ENCODE measurements at regions not wholly inside any gene's neighbourhood (a gene's known extent, or its start where the extent isn't known, plus 50 kb on each side); places are given as distances from the start of the nearest gene placed in this dataset.
"Not testable (repeated sequence)": the region's sequence is repeated elsewhere in the genome, so short reads cannot be mapped to it uniquely, and the experiment has no call there.

DNA sequence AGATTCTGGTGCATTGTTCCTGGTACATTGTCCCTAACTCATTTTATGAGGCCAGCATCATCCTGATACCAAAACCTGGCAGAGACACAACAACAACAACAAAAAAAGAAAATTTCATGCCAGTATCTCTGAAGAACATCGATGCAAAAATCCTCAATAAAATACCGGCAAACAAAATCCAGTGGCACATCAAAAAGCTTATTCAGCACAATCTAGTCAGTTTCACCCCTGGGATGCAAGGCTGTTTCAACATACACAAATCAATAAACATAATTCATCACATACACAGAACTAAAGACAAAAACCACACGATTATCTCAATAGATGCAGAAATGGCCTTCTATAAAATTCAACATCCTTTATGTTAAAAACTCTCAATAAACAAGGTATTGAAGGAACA is 477.4 kb downstream of the SOCS6 start:
- DNase-seq (ENCODE audit: low spot score), result not testable (repeated sequence)

DNA sequence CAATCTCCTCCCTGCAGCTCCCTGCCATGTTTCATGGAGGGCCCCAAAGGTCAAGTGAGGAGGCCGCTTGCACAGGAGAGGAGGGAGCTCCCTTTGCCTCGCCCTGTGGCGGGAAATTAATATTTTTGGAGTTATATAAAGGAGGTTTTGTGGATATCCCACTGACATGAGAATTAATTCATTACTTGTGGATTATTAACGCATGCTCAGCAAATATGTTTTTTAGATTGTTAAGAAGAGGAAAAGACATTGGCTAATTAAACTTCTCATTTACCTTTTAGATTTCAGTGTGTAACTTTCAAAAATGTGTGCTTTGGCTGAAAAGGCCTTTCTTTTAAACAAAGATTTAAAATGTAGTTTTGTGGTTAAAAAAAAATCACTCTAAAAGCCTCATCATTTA is 474.0 kb downstream of the SOCS6 start:
- no peak for DNase-seq (ENCODE audit: low spot score)

DNA sequence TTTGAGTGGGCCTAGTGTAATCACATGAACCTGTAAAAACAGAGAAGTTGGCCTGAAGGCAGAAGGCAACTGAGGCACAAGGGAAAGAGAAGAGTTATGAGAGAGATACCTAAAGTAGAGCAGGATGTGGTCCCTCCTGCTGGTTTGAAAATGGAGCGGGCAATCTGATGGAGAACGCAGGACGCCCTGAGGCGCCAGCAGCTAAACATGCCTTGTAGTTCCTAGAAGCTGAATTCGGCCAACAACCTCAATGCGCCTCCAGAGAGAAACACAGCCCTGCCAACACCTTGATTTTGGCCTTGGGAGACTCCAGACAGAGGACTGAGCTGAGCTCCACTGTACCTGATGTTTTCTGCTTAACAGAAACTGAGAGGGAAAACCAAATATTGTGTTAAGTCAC is 469.9 kb downstream of the SOCS6 start:
- DNase-seq (ENCODE audit: low spot score), result no peak

DNA sequence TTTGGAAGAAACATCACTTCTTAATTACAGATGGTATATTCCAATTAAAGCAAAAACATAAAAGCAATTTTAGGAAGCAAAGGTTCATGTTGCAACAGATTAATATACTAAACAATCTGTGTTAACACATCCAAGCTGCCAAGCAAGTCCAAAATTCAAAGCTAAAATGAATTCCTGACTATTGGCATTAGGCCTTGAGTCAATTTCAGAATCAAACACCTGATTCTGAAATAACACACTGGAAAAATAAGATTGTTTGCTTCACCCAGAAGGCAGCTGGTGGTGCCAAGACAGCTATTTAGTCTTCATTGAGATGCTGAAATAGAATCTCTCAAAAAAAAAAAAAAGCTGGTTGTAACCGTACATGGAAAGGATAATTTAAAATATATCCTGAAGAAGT is 465.6 kb downstream of the SOCS6 start:
- DNase-seq (ENCODE audit: low spot score), result no peak

DNA sequence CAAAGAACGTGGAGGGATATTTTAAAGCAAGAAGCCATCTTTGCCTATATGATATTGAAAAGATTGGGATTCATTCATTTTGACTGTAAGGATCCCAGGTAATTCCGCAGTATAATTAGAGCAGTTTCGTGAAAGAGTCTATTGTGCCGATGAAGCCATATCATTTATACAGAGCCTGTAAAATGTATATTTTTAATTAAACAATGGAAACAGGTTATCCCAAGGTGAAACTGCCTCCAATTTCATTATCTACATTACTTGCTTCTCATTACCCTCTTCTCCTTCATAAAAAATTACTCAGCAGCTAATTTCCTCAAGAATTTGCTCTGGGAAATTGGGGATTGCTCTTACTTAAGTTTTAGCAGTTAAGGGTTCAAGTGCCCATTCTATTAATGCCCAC is 444.1 kb downstream of the SOCS6 start:
- DNase-seq (ENCODE audit: low spot score), result no peak

DNA sequence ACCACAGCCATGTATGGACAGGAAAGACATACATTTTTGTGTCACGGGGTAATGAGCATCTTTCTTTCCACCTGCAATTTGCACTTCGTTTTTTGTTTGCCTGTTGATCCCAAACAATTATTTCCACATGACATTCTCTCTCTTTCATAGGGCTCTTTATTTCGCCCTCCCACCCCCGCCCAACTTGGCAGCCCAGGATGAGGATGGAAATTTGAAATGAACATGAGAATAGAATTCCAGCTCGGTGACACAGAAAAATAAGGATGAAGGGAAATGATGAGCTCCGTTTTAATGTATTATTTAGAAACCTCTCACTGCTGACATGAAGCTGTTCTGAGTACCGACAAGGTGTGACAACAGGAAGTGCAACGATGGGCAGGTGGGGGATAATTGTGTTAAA is 443.3 kb downstream of the SOCS6 start:
- no peak for DNase-seq (ENCODE audit: low spot score)

DNA sequence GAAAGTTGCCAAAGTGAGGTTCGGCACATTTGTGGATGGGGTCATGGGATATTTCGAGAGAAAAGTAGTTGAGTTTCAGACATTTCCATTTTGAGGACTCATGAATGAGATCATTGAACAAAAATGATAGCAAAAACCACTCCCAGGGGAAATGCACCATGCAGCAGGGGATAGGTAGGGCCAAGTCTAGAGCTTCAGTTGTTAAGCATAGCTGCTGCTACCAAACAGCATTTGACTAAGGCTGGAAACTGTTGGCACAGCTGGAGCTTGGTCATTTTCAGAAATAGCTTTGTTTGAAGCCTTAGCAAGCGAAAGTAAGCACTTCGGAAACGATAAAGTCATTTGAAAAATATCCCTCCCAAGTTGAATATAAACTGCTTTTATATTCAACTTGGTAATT is 431.8 kb downstream of the SOCS6 start:
- DNase-seq (ENCODE audit: low spot score), result no peak

DNA sequence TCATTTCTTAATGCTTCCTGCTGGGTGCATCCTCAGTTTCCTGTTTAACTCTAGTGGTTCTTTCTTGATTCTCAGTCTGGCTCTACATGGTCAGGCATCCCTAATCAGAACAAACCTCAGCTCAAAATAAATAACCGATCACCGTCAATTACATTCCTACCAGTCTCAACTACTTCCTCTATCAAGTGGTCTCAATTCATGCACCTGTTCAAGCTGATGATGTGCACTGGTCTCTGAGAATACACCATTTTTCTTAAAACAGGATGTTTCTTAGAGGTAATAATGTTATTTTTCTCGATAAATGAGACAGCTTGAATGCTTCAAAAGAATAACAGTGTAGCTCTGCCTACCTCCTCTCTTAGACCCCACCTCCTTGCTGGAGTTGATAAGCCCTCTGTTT is 420.9 kb downstream of the SOCS6 start:
- no peak for DNase-seq (ENCODE audit: low spot score)

DNA sequence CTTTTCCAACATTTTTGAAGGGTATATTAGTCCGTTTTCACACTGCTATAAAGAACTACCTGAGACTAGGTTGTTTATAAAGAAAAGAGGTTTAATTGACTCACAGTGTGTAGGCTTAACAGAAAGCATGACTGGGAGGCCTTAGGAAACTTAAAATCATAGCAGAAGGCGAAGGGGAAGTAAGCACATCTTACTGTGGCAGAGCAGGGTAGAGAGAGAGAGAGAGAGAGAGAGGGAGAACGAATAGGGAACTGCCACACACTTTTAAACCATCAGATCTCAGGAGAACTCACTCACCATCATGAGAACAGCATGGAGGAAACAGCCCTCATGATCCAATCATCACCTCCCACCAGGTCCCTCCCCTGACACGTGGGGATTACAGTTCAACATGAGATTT is 420.3 kb downstream of the SOCS6 start:
- no peak for DNase-seq (ENCODE audit: low spot score)

DNA sequence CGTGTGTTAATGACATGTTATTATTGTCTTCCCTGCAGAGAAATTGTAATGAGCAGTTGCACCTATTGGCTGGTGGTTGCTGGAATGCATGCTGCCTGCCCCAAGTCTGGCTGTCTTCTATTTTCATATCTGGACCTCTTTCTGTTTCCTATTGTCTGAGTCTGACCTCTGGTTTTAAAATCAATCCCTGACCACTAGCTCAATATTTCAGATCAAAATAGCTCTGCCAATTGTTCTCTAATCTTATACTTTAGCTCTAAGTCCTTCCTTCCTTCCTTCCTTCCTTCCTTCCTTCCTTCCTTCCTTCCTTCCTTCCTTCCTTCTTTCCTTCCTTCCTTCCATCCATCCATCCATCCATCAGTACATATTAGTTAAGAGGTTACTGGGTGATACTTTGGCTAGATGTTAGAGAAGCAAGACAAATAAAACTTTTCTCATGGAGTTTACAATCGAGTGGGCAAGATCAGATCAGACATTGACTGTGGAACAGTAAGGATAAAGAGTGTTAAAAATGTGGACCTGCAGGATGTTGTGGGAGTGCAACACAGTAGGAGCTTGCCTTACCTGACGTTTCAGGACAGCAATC is 417.1 kb downstream of the SOCS6 start:
- DNase-seq (ENCODE audit: low spot score), result no peak

DNA sequence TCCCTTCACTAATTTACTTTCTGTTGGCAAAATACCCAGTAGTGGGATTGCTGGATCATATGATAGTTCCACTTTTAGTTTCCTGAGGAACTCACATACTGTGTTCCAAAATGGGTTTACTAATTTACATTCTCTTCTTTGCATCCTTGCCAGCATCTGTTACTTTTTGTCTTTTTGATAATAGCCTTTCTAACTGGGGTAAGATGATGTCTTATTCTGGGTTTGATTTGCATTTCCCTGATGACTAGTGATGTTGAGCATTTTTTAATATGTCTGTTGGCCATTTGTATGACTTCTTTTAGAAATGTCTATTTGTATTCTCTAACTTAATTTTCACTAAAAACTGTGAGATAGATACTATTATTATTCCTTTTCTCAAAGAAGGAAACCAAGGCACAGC is 411.7 kb downstream of the SOCS6 start:
- no peak for DNase-seq (ENCODE audit: low spot score)

DNA sequence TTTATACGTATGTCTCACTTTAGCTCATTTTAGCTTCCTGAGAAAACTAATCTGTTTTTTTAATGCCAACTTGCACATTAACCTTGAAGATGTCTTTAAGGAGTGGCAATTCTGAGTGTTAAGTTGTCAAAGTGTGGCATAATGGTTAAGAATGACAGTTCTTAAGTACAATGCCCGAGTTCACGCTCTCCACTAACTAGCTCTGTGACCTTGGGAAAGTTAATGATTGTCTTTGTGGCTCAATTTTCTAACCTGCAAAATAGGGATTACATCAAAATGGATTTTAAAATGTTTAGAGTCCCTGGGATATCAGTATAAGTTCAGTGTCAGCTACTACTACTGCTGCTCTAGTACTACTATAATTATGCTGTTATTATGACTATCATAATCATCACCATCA is 409.7 kb downstream of the SOCS6 start:
- DNase-seq (ENCODE audit: low spot score), result no peak

DNA sequence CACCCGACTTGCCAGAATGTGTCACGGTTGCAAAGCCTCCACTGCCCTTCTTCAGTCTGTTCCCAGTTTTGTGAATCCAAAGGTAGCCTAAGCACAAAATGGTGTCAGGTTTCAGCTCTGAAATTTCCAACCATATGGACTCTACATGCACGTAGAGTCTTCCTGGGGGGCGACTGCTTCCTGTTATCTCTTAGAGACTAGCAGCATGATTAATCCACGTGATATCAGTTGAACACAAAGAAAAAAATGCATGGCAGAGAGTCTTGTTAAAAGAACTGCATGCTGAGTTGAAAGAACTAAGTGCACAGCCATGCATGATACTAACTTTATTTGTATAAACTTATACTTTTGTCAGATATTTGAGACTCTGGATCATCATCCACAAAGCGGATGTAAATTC is 404.4 kb downstream of the SOCS6 start:
- DNase-seq (ENCODE audit: low spot score), result no peak

DNA sequence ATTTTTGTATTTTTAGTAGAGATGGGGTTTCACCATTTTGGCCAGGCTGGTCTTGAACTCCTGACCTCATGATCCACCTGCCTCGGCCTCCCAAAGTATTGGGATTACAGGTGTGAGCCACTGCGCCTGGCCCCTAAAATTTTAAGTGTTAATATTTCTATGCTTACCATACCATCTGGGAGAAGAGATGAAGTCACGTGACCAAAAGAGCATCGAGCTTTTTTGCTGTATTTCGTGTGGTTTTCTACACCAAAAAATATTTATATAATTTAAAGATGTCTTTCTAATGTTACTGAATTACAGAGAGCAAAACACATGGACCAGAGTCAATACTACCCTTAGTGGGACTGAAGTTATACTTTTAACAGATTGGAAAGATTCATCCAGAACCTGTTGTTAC is 400.9 kb downstream of the SOCS6 start:
- DNase-seq (ENCODE audit: low spot score), result not testable (repeated sequence)

DNA sequence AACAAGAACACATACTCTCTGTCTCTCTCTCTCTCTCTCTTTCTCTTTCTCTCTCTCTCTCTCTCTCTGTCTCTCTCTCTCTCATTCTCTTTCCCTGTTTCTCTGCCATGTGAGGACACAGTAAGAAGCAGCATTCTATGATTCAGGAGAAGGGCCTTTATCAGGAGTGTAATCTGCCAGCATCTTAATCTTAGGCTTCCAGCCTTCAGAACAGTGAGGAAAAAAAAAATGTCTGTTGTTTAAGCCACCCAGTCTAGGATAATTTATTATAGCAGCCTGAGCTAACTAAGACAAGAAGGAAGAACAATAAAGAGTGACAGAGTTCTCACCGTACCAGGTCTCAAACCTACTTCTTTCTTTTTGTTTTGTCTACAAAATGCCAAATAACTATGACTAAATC is 399.4 kb downstream of the SOCS6 start:
- DNase-seq (ENCODE audit: low spot score), result no peak

DNA sequence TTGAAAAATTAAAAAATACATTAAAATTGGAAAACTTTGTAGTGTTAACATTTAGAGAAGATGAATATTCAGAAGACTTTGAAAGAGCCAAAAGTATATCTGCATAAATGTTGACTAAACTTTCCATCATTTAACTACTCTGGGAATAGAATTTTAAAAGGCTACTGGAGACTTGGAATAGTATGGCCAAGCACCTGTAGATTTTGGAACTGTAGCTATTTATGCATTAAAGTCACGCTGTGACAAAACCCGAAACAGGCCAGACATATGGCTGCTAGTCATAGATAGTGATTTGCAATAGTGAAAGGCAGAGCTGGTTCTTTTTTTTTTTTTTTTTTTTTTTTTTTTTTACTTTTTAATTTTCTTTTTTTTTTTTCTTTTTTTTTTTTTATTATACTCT is 396.0 kb downstream of the SOCS6 start:
- DNase-seq (ENCODE audit: low spot score), result no peak

DNA sequence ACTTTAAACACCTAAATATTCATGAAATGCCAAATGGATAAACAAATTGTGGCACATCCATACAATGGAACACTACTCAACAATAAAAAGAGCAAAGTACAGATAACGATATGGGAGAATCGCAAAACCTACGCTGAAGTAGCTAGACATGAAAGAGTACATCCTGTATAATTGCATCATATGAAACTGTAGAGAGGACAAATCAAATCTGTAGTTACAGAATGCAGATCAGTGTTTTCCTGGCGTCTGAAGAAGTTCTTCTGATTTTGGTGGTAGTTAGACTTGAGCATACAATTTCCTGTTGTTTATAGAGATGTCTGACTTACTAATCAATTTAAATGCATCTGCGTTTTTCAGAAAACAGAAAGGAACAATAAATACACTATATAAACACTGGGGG is 394.4 kb downstream of the SOCS6 start:
- no peak for DNase-seq (ENCODE audit: low spot score)

DNA sequence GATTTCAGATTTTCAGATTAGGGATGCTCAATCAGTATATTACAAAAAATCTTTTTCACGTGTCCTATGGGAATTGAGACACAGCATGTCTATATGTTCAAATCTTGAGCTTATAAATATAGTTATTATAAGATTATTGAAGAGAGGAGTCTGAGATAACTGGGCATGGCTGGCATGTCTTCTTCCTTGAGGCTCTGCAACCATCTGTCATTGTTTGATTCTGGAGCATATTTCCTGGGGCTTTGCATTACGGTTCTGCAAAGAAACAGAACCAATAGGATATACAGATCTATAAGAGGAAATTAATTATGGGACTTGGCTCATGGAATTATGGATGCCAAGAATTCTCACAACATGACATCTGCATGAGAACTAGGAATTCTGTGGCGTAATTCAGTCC is 386.1 kb downstream of the SOCS6 start:
- DNase-seq (ENCODE audit: low spot score), result no peak

DNA sequence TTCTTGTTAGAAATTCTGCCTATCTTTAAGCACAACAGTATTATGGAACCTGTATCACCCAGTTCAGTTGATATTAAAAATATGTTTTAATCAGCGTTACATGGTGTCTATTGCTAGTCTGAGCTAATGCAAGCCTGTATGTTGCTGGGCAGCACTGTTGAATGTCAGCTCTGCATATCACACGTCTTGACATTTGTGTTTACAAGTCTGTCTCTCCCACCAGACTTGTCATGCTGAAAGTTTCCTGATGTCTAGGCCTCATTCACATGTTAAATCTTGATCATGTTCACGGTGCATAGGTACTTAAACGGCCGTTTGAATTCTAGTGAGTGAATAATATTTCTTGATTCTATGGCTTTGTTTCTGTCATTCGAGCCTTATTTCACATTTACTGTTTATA is 385.0 kb downstream of the SOCS6 start:
- no peak for DNase-seq (ENCODE audit: low spot score)

DNA sequence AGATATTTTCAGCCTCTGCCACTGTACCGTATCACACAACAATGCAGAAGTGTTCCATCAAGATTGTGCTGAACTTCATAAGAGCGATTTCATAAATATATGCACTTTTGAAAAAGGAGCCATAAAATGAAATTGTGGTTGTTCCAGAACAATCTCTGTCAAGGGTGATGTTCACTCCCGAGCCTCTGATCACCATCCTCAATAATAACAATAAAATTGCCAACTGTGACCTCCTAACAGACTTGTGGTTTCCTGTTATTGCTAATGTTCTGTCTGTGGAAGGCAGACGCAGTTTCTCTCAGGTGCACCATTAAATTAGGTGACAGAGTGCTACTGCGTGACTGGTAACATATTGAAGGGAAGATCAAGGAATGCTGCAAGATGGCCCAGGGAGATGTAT is 383.7 kb downstream of the SOCS6 start:
- DNase-seq (ENCODE audit: low spot score), result no peak

DNA sequence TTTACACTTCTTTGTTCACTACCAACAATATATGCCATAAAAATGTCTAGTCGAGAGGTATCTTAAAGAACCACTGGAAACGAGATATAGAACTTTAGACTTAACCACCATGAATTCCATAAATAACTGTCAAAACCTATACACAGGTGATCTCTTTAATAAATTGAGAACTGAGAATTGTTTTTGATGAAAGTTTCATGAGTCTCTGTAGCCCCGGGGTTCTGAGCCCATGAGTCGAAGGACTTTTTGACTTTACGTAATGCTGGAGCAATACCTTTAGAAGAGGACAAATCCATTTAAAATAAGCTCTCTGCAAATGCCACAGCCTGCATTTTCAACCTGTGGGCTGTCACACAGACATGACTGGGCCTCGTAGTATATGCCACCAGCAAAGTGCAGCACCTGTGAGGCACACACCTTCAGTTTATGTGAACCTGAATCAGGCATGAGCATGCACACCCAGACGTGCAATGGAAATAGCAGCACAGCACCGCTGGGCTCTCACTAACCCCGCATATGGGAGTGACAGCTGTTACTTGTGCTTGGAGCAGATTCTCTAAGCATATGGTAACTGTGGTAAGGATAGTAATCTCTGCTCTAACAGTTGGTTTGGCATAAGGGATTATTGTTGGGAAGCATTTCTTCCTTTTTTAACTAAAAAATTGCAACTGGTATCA is 383.2 kb downstream of the SOCS6 start:
- DNase-seq (ENCODE audit: low spot score), result no peak

DNA sequence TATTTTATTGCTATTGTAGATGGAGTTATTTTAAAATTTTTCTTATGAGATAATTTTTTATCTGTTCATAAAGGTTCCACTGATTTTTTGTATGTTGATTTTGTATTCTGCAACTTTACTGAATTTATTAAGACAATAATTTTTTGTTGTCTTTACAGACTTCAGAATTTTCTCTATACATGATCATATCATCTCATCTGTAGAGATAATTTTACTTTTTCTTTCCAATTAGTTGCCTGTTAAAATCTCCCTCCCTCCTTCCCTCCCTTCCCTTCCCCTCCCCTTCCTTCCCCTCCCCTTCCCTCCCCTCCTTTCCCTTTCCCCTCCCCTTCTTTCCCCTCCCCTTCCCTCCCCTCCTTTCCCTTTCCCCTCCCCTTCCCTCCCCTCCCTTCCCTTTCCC is 378.1 kb downstream of the SOCS6 start:
- DNase-seq (ENCODE audit: low spot score), result no peak

DNA sequence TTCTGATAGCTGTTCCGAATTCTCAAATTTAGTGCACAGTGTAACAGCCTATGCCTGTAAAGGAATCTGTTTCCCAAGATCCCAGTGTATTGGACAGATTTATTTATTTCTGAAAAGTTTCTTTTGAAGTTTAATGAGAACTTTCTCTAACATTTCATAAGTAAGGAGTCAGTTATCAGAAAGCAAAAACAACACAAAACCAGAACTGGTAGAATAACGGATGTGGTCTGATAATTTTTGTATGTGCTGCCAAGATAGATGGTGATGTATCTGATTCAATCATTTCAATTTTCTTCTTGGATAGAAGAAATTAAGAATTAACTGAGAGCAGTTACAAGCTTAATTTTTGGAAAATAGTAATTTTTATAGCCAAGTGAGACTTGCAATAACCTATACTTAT is 374.3 kb downstream of the SOCS6 start:
- DNase-seq (ENCODE audit: low spot score), result no peak

DNA sequence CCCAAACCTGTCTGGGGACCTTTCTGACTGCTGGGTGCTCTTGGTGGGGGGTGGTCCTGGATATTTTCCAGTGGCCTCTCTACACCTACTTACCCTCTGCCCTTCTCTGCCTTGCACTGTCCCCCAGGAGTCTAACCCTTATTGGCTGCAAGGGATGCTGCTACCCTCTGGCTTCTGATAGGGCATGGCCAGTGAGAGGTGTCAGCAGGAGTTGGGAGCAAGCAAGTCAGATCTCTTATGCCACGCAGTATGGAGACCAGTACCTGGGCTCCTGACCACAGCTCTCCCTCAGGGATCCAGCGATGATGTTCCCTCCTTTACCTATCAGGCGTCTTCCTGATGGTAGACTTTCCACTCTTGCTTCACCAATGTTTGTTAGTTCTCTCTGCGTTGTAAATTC is 373.7 kb downstream of the SOCS6 start:
- DNase-seq (ENCODE audit: low spot score), result no peak
